ENCODE measurements at regions not wholly inside any gene's neighbourhood (a gene's known extent, or its start where the extent isn't known, plus 50 kb on each side); places are given as distances from the start of the nearest gene placed in this dataset.

DNA sequence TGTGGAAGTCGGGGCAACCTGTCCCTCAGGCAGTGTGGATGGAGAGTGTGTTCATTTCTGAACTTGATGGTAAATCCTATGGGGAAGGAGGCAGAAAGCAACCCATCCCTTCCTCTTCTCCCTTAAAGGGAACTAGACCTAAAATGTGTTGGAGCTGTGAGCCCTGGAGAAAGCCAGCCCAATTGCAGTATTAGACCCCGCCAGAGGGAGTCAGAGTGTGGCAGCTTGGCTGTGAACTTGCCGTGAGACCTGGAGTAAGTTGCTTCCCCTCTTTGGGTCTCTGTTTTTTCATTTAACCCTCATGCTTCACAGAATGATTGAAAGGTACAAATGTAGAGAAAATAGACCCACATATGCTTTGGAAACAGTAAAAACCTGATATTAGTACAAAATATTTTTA, 108.7 kb upstream of the PAK3 start:
- H3K36me3 ChIP-seq, result no peaks in the 10 kb centered on the region
- no peaks in the 10 kb centered on the region for H3K27me3 ChIP-seq
- H3K27ac ChIP-seq, result no peak overlapping the region
- intact Hi-C loops (cut with DNase I; ENCODE audit: low total_unique reads), result no loop called here
- TF ChIP-seq, protein P1, sequence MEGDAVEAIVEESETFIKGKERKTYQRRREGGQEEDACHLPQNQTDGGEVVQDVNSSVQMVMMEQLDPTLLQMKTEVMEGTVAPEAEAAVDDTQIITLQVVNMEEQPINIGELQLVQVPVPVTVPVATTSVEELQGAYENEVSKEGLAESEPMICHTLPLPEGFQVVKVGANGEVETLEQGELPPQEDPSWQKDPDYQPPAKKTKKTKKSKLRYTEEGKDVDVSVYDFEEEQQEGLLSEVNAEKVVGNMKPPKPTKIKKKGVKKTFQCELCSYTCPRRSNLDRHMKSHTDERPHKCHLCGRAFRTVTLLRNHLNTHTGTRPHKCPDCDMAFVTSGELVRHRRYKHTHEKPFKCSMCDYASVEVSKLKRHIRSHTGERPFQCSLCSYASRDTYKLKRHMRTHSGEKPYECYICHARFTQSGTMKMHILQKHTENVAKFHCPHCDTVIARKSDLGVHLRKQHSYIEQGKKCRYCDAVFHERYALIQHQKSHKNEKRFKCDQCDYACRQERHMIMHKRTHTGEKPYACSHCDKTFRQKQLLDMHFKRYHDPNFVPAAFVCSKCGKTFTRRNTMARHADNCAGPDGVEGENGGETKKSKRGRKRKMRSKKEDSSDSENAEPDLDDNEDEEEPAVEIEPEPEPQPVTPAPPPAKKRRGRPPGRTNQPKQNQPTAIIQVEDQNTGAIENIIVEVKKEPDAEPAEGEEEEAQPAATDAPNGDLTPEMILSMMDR (IDR thresholded peaks at IDR 0.05), result no peak
- H3K4me3 ChIP-seq, result no peak overlapping the region
- no peak for DNase-seq
- no peaks in the 10 kb centered on the region for H3K4me1 ChIP-seq
- H3K9me3 ChIP-seq, result no peaks in the 10 kb centered on the region

DNA sequence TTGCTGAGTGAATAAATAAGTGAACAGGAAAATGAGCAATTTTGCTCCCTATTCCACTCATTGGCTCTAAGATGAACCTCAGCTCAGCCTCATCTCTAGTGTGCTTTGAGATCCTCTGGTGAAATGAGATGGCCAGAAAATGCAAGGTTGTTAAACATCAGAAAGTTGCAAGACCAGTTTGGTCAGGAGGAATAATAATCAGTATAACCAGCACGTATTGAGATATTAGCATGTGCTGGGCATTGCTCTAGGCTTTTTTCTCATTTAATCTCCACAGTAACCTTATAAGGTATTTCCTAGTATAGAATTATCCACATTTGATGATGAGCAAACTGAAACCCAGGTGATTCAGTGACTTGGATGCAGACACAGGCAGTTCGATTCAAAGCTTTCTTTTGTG, 110.5 kb upstream of the PAK3 start:
- Histone ChIP-seq H3K36me3 (no peaks in the 10 kb centered on the region), H3K4me3 (no peak overlapping the region), H3K4me1 (no peaks in the 10 kb centered on the region), H3K27me3 (no peaks in the 10 kb centered on the region), H3K27ac (no peak overlapping the region), H3K9me3 (no peaks in the 10 kb centered on the region)
- intact Hi-C loops (cut with DNase I; ENCODE audit: low total_unique reads), result no loop called here
- TF ChIP-seq, protein P1 (IDR thresholded peaks at IDR 0.05), result no peak
- DNase-seq, result no peak

DNA sequence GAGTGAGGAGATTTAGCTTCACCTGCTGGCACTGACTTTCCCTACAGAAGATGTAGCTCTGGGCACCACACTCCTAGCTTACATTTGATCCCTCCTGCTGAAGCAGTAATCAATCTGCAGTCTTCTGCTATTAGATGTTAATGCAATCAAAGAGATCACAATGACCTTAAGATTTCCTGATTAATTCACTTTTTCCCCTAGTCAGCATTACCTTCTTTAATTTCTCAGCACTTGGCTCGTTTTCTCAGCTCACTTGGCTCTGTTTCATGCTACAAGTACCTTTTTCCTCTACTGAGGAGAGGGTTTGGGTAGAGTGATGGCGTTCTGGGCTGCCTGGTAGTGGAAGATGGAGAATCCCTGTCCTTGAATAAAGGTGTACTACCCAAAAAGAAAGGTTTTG, 113.0 kb upstream of the PAK3 start:
- TF ChIP-seq, protein P1 (IDR thresholded peaks at IDR 0.05), result no peak
- Histone ChIP-seq H3K27me3 (no peaks in the 10 kb centered on the region), H3K36me3 (no peaks in the 10 kb centered on the region), H3K4me3 (no peak overlapping the region), H3K27ac (no peak overlapping the region), H3K4me1 (no peaks in the 10 kb centered on the region), H3K9me3 (no peaks in the 10 kb centered on the region)
- DNase-seq, result no peak
- intact Hi-C loops (cut with DNase I; ENCODE audit: low total_unique reads), result no loop called here

DNA sequence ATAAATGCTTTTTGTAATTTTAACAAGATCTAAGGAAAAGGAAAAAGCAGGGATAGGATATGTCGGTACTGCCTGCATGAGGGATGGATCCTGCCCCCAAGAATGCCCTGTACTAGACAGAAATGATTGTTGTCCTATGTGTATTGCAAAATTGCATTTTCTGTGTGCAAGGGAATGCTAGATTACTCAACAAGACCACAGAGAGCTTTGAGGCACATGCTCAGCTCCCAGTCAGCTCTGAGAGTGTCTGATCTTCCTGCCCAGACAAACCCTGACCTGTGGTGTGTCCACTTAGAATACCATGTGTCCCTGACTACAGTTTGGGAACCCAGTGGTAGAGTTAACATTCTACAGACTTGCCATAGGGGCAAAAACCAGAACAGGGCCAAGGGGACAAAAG, 129.2 kb upstream of the PAK3 start:
- intact Hi-C loops (cut with DNase I; ENCODE audit: low total_unique reads), result no loop called here
- TF ChIP-seq, protein P1 (IDR thresholded peaks at IDR 0.05), result no peak
- H3K27me3 ChIP-seq, result no peaks in the 10 kb centered on the region
- H3K4me1 ChIP-seq, result no peaks in the 10 kb centered on the region
- H3K36me3 ChIP-seq, result no peaks in the 10 kb centered on the region
- no peak for DNase-seq
- H3K4me3 ChIP-seq, result no peak overlapping the region
- H3K27ac ChIP-seq, result no peak overlapping the region
- no peaks in the 10 kb centered on the region for H3K9me3 ChIP-seq

DNA sequence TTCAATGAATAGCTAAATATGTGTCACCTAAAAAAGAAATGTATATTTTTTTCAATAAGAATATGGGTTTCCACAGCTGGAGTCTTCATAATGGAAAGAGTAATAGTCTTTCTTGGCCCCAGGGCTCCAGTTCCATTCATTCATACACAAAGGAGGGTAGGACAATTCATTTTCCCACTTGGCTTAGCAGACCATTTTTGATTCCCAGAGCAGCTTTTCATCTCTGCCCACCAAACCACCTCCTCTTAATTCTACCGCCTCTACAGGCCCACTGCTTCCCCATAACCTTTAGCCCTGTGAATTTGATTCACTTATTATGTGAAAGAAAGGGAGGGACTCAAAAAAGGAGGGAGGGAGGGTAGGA, 129.9 kb upstream of the PAK3 start:
- Histone ChIP-seq H3K36me3 (no peaks in the 10 kb centered on the region), H3K27ac (no peak overlapping the region), H3K9me3 (no peaks in the 10 kb centered on the region), H3K4me3 (no peak overlapping the region), H3K4me1 (no peaks in the 10 kb centered on the region), H3K27me3 (no peaks in the 10 kb centered on the region)
- intact Hi-C loops (cut with DNase I; ENCODE audit: low total_unique reads), result no loop called here
- TF ChIP-seq, protein P1 (IDR thresholded peaks at IDR 0.05), result no peak
- no peak for DNase-seq

DNA sequence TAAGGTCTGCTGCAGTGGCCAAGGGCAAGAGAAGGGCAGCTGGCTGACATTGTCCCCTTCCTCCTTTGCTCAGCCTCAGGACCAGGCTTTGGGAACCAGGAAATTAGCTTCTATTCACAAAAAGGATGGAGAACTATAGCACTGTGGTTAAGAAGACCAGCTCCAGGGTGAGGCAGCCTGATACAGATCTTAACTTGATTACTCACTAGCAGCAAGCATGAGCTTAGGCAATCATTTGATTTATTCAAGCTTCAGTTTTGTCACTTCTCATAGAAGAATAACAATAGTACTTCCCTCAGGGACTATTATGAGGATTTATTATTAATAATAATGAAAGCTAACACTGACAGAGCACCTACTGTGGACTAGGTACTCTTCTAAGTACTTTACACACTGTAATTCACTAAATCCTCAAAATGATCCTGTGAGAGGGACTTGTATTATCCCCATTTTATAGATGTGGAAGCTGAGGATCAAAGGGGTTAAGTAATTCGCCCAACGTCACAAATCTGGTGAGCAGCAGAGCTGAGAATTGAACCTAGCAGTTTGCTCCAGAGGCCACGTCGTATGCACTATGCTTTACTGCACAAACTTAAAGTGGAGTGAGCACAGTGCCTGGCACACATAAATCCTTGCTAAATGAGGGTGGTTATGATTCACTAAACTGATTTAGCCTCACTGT, 130.4 kb upstream of the PAK3 start:
- no peaks in the 10 kb centered on the region for H3K36me3 ChIP-seq
- DNase-seq, result no peak
- no peaks in the 10 kb centered on the region for H3K4me1 ChIP-seq
- TF ChIP-seq, protein P1 (IDR thresholded peaks at IDR 0.05), result no peak
- H3K4me3 ChIP-seq, result no peak overlapping the region
- intact Hi-C loops (cut with DNase I; ENCODE audit: low total_unique reads), result no loop called here
- H3K27ac ChIP-seq, result no peak overlapping the region
- no peaks in the 10 kb centered on the region for H3K9me3 ChIP-seq
- no peaks in the 10 kb centered on the region for H3K27me3 ChIP-seq
